ENCODE measurements at regions not wholly inside any gene's neighbourhood (a gene's known extent, or its start where the extent isn't known, plus 50 kb on each side); places are given as distances from the start of the nearest gene placed in this dataset.
A peak's percentile ranks its signal among the peaks of the same experiment; 100 is the strongest.
"Not testable (repeated sequence)": the region's sequence is repeated elsewhere in the genome, so short reads cannot be mapped to it uniquely, and the experiment has no call there.

DNA sequence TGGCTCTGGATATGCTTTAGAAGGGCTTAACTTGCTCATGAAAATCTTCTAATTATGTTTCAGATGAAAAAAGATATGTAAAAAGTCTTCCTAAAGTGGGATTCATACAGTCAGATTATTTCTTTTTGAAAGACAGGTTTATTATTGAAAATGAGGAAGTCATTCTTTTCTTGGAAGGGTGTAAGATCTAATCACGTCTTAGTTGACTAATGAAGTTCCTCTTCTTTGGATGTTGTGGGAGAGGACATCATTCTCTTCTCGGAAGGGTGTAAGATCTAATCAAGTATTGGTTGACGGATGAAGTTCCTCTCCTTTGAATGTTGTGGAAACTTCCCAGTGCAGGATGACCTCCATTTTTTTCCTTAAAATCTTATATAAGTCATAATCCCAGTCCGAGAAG lies 74.9 kb downstream of the ALG10 start:
- no peak for DNase-seq

DNA sequence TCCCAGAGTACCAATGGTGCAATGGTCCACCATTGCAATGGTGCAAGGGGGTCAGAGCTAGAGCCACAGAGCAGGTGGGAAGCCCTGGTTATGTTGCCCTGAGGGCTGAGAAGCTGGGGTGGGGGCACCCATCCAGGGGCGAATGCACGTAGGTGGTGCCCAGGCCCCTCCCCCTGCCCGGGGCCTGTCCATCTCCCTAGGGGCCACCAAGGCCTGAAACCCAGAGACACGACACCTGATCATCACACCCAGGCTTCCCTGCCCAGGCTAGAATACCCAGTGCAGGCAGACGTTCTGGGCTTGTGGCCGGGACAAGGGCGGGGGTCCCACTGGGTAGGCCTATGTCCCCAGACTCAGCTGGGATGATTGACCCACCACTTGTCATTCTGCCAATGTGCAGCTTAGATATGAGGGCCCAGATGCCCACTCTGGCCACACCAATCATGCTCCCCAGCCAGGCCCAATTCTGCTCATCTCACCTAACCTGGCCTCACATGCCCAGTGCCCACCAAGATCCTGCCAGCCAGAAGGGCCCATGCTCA lies 83.2 kb downstream of the ALG10 start:
- DNase-seq, result no peak

DNA sequence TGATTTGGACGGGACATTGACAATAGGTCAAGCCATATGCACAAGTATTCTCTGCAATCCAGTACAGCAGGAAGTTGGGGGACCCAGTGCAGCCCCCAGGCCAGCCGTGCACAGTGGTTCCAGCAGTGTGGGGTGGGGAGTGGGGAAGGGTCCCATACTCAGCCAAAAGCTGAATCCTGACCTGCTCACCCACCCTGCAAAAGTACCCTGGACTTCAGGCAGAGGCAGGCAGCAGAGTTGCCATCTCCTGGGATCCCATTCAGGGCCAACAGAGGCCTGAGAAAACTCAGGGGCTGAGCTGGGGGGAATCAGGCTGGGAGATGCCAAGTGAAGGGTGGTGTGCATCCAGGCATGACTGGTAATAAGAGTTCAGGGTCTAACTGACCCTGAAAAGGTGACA lies 83.9 kb downstream of the ALG10 start:
- no peak for DNase-seq

DNA sequence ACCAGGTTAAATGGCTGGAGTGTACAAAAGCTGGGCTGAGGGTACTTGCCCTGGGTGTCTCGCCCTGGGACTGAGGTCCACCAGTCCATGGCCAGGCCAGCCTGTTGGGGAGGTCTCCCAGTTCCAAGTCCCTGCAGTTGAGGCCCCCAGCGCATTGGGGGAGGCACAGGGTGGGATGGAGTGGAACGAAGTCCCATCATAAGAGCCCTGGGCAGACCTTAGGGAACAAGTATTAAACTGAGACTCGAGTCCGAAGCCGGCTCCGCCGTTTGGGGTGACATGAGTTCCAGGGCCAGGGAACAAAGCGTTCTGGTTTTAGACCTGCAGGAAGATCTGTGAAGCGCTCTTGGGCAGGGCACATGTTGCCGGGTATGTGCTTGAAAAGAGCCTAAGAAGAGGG lies 84.7 kb downstream of the ALG10 start:
- DNase-seq, result no peak

DNA sequence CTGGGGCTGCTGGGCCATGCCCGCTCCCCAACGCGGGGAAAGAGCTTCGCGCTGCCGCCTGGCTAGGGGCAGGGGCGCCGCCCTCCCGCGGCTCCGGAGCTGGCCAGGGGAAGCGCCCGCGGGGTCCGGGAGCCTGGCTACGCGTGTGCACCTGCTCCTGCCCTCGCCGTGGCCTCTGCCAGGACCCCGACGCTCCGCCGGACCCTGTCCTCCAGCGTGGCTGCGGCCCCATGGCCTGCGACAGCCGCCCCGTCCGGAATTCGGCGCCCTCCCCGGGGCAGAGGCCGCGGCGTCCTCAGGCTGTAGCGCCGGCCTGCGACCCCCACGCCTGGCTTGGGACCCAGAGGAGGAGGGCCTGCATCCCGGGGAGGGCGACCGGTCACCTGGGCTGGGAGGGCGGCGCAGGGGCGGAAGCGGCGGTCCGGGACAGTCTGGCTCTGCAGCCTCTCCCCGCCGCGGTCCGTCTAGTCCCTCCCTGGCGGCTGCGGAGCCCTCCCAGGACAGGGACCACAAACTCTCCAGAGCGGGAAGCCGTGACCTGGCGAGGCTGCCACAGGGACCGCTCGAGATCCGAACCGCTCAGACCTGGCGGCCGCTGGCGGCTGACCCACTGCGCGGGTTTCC lies 85.6 kb downstream of the ALG10 start:
- no peak for DNase-seq

DNA sequence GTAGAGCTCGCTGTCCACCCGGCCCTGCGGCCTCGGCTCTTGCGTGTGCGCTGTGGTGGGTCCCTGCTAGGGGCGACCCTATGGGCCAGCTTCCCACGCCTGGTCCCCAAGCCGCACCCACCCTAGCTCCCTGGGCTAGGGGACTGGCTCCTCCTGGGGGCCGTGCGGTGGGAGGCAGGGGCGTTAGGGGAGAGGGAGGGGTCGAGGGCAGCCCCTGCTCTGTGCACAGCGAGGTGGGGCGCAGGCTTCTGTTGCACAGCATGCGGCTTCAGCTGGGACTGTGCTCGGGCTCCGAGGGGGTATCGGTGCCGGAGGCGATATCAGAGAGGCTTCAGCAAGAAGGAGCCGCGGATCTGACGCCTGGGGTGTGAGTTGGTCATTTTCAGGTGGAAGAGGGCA lies 86.1 kb downstream of the ALG10 start:
- no peak for DNase-seq

- no peak for DNase-seq
Observed at GRCh38 chr12:34108967-34109366, 86.7 kb downstream of the ALG10 start.

GRCh38 chr12:34109390-34109789 lies 87.1 kb downstream of the ALG10 start:
- DNase-seq, result no peak

GRCh38 chr12:34109909-34110531 lies 87.7 kb downstream of the ALG10 start:
- not testable (repeated sequence) for DNase-seq

- DNase-seq, result no peak
Observed at GRCh38 chr12:34119366-34119765, 97.1 kb downstream of the ALG10 start.

DNA sequence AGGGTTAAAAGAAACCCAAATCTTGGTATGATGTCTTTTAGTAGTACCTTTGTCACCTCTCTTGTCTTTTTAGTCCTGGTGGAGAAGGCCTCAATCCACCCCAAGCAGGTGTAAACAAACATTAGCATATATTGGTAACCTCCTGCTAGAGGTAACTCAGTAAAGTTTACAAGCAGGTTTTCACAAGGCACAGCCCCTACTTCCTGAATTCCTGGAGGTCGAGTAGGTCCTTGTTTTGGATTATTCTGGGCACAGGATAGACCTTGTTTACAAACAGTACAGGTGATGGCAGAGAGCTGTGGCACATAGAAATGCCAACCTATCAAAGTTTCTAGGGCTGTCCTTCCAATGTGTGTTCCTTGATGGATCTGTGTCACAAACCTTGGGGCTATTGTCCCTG lies 99.1 kb downstream of the ALG10 start:
- no peak for DNase-seq

DNA sequence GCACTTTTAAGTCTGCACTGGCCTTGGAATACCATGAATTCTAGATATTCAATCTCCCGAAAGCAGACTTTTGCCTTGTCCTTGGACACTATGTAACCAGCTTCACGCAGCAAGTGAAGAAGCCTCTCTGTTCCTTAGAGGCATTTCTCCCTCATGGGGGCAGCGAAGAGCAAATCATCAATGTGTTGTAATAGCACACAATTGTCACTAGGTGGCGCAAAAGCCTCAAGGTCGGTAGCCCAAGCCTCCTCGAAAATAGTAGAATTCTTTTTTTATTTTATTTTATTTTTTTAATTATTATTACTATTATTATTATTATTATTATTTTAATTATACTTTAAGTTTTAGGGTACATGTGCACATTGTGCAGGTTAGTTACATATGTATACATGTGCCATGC lies 100.8 kb downstream of the ALG10 start:
- peak in 2 of 5 donors; percentile 29 to 48 for DNase-seq

DNA sequence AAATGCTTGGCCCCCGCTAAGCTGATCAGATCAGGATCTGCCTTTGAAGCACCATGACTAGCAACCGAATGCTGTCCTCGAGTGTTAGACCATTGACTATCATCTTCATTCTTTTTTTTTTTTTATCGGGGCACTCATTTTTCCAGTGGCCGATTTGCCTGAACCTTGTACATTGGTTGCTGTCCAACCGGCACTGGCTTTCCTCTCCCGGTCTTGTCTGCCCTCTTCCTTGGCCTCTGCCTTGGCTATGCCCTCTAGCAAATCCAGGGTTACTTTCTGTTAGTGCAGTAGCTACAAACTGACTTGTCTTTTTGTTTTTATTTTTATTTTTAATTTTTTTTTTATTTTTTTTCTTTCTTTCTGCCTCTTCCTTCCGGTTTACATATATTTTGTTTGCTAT lies 102.3 kb downstream of the ALG10 start:
- no peak for DNase-seq

DNA sequence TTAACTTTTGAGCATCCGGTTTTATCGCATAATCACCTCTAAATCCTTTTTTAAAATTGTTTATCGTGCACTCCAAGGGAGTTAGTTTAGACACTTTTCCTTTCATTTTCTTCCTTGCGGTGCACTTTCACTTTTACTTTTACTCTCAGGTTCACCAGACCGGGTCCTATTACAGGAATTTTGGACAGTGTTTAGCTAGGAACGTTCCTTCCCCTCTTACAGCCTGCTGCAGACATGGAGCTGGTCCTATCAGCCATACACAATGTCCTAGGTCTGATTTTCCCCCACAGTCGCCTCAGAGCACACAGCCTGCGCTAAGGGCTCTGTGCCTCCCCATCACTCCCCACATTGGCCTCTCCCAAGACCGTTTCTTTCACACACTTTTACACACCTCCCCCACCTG lies 103.9 kb downstream of the ALG10 start:
- DNase-seq, result peak in 1 of 5 donors; percentile 31

- DNase-seq, result no peak
Observed at GRCh38 chr12:34126805-34127204, 104.5 kb downstream of the ALG10 start.

- DNase-seq, result not testable (repeated sequence)
Observed at GRCh38 chr12:34127379-34127778, 105.1 kb downstream of the ALG10 start.

DNA sequence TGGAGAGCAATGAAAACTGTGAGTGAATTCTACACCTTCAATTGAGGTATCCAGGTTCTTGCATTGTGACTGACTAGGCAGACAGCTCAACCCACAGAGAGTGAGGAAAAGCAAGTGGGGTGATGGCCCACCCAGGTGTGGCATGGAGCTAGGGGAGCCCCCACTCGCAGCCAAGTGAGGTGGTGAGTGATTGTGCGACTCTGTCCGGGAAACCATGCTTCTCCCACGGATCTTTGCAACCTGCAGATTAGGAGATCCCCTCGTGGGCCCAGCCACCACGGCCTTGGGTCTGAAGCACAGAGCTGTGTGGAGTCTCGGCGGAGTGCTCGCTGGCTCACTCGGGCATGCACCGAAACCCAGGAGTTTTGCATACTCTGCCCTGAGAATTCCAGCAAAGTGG lies 120.1 kb downstream of the ALG10 start:
- DNase-seq, result no peak

DNA sequence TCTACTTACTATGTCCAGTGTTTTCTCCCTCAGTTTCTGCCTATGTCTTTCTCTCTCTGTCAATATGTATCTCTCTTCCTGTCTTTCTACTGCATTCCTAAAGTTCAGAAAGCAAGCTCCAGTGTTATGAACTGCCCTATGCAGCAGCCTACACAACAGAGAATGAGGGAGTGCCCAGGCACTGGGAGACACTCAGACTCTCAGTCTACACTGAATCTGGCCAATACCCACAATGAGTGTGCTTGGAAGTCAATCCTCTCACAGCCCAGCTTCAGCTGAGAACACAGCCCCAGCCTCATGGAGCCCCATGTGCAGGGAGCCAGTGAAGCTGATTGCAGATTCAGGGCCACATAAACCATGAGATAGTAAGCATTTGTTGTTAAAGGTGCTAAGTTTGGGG lies 128.7 kb downstream of the ALG10 start:
- DNase-seq, result no peak

GRCh38 chr12:34163443-34163842 lies 141.1 kb downstream of the ALG10 start:
- DNase-seq, result no peak

- DNase-seq, result no peak
Observed at GRCh38 chr12:34166427-34167060, 144.2 kb downstream of the ALG10 start.

DNA sequence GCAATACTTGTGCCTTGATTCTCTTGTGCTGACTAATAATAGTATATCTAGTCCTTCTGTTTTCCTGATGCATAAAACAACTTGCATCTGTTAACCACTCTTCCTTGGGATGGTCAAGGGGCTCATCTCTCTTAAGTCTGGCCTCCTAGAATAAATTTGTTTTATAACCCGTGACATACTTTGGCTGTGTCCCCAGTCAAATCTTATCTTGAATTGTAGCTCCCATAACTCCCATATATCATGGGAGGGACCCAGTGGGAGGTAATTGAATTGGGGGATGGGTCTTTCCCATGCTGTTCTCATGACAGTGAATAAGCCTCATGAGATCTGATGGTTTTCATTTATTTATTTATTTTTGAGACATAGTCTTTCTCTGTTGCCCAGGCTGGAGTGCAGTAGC lies 146.2 kb downstream of the ALG10 start:
- not testable (repeated sequence) for DNase-seq

DNA sequence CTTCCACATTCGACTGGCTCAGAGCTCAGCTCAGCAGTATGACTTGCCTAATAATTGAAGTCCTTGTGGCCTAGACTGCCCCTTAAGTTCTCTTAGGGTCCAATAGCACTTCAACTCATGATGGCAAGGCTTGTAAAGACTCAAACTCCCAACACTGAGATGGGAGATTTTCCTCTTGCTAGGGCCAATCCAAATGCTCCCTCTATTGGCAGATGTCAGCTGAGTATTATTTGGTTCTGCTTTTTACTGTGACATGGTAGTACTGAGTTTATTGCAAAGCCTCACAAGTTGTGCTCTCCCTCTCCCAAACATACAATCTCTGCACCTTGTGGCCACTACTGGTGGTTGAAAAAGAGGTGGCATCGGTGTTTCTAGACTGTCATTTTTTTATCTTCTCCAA lies 164.2 kb downstream of the ALG10 start:
- no peak for DNase-seq

- DNase-seq, result no peak
Observed at GRCh38 chr12:34188974-34189373, 166.7 kb downstream of the ALG10 start.

DNA sequence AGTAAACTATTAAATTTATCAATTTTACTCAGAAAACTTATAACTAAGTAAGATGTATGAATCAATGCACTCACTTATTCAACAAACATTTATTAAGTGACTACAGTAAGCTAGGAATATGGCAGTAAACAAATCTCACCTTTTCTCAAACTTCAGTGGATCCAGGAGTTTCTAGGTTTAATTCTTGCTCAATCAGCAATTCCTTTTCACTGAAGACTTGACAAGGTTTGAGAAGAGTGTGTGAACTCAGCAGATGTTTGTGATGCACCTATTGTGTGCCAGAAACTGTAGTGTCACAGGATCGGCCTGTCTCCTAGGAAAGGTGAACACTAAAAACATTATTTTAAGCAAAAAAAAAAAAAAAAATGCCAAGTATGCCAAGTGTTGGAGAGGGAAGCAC lies 167.8 kb downstream of the ALG10 start:
- no peak for DNase-seq

Measured in T-helper 1 cell (primary cell).